Neural progenitor cell (in vitro differentiated cells): ENCODE measurements at regions not wholly inside any gene's neighbourhood (a gene's known extent, or its start where the extent isn't known, plus 50 kb on each side); places are given as distances from the start of the nearest gene placed in this dataset.

Source experiments
- CTCF ChIP-seq: fragments of 200-600 bp; sonication (generic); IDR thresholded peaks from 2 replicates; pipeline ENCODE4 v1.5.1; 2017; ENCODE audit warnings: antibody characterized with exemption, mild to moderate bottlenecking
- EZH2phosphoT487 ChIP-seq: fragments of 200-600 bp; sonication (generic); IDR thresholded peaks from 2 replicates; pipeline ENCODE4 v1.6.1; 2017; ENCODE audit warnings: antibody characterized with exemption

- no peak for TF ChIP-seq CTCF
- TF ChIP-seq EZH2phosphoT487 = no peak
Observed at GRCh38 chr2:155679647-155680046, 652.9 kb downstream of the NR4A2 start.
